Fibroblast of the aortic adventitia (primary cell): ENCODE measurements at regions not wholly inside any gene's neighbourhood (a gene's known extent, or its start where the extent isn't known, plus 50 kb on each side); places are given as distances from the start of the nearest gene placed in this dataset.
A peak's percentile ranks its signal among the peaks of the same experiment; 100 is the strongest.

Source experiments
- DNase-seq: peaks from one replicate; pipeline ENCODE4 v3.0.0-alpha.2; 2010; ENCODE audit warnings: low read depth
- H3K4me3 ChIP-seq: 2 replicates; pipeline ENCODE4 v1.5.1; 2011; ENCODE audit warnings: low read depth, mild to moderate bottlenecking, control low read depth, low read length, moderate library complexity
- TF ChIP-seq, protein P1 (sequence below): IDR thresholded peaks from 2 replicates; pipeline ENCODE4 v1.5.1; 2011; ENCODE audit warnings: mild to moderate bottlenecking, low read length, control low read depth, inconsistent platforms; ENCODE audit not compliant: insufficient read depth

DNA sequence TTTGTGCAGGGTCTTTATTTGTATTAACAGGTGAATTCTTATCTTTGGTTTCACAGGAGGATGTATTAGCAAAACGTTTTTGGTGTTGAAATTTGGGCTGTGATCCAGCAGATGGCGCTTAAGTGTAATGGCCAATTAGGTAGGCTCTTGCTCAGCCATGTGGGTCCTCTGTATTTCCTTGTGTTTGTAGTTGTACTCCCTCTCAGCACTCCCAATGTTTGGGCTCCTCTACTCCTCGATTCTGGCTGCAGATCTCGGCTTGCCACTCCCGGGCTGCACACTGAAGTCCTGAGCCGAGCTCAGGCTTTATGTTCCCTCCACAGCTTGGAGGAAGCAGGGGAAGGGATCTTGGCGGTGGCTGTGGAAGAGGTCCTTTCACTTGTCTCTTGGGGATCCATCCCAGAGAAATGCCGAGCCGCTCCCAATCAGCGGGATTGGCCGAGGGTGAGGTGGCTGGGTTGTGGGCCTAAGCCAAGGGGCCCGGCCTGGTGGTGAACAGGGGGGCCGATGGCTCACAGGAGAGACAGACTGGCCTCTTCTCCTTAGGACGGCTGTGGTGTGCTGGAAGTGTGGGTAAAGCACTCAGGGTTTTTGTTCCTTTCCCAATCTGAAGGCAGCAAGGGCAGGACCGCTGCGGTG, 133.7 kb downstream of the AEBP2 start:
- TF ChIP-seq, protein P1, sequence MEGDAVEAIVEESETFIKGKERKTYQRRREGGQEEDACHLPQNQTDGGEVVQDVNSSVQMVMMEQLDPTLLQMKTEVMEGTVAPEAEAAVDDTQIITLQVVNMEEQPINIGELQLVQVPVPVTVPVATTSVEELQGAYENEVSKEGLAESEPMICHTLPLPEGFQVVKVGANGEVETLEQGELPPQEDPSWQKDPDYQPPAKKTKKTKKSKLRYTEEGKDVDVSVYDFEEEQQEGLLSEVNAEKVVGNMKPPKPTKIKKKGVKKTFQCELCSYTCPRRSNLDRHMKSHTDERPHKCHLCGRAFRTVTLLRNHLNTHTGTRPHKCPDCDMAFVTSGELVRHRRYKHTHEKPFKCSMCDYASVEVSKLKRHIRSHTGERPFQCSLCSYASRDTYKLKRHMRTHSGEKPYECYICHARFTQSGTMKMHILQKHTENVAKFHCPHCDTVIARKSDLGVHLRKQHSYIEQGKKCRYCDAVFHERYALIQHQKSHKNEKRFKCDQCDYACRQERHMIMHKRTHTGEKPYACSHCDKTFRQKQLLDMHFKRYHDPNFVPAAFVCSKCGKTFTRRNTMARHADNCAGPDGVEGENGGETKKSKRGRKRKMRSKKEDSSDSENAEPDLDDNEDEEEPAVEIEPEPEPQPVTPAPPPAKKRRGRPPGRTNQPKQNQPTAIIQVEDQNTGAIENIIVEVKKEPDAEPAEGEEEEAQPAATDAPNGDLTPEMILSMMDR: peak; percentile 31
- H3K4me3 ChIP-seq: no peak overlapping the region
- peak; percentile 56 for DNase-seq

DNA sequence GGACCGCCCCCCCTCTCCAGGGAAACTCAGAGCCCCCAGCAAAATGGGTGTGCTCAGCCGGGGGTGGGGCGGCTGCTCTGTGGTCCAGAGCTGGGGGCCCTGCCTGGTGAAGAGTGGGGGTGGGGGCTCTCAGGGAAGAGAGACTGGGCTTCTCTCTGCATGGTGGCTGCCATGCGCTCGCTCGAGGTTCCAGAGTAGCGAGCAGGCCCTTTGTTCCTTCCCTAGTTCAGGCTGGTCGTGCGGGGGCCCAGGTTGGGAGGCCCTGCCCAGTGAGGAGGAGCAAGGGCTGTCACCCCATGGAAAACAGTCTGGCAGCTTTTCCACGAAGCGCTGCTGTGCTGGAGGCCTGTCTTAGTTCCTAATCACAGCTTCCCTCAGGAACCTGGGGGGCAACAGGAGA, 134.6 kb downstream of the AEBP2 start:
- H3K4me3 ChIP-seq: no peak overlapping the region
- TF ChIP-seq, protein P1: no peak
- DNase-seq: no peak

DNA sequence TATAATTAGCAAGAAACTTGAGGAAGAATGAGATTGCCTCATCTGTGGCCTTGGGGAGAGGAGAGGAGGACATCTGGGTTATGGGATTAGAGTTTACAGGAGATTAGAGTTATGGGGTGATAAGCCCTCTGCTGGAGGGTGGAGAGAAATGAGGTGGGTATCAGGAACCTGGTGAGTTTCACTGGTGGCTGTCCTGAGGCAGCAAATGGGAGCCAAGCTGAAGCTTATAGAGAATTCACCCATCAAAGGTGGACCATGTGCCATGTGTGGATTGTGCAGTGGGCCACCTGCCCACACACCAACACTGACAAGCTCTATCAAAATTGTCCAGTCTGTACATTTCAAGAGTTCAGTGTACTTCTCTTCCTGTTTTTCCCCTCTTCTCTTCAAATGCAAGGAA, 135.3 kb downstream of the AEBP2 start:
- no peak for DNase-seq
- TF ChIP-seq, protein P1: peak; percentile 19
- no peak overlapping the region for H3K4me3 ChIP-seq

DNA sequence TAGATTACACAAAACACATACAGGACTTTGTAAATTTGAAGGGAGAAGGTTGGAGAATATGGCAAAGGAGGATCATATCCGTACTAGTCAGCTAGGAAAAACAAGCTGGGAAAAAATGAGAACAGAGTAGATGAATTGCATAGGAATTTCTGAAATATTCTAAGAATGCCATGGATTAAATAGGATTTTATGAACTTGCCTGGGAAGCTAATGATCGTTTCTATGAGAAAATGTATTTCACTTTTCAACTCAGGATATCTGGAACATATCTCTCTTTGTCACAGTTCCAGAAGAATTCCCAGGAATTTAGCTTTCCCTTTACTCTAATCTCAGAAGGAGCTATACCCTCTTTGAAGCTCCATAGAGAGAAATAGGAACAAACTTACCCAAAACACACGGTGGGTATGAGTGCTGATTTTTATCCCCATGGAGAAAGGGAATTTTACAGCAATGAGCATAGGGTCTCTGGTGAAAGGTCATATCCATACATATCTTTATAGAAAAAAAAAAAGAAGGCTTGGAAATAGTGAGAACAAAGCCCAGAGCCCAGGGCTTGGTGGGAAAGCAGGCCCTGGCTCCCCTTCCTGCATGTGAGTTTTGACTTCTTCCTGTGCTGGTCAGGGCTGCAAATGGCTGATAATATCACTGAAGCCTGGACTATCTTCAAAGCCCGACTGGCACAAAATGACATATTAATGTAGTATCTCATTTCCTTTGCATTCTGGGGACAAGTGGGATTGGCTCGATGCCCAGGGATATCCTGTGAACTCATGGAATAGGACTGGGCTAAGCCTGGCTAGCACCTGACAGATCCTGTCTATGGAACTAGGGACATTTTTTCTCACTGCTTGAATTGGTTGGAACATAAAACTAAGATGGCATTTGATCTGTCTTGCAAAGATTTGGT, 136.3 kb downstream of the AEBP2 start:
- TF ChIP-seq, protein P1: no peak
- H3K4me3 ChIP-seq: no peak overlapping the region
- peak; percentile 75 for DNase-seq

DNA sequence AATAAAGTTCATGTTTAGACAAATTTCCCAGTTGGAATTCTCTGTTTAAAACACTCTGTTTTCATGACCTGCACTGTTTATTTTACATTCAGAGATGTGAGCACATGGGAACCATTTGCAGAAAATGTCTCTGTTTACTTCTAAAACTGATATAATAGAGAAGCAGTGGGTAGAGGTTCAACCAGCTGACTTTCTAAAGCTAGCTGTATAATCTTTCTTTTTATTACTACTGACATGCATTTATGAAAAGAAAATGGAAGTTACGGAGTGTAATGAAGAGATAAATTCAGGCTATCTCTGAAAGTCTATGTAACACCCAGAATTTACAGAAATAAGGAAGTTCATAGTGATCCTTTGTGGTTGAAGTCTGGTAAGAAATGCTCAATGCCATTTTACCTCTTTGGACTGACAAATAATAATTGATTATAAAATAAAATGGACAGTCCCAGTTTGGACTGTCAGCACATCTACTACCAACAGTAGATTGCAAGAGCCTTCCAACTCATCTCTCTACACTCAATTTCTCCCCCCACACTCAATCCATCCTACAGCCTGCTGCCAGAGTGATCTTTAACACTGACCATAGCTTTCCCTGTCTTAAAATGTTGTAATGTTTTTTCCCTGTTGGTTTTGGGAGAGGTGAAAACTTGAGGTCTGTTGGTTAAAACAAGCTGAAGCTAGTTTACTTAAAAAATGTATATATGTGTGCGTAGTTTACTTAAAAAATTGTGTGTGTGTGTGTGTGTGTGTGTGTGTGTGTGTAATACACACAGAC, 137.4 kb downstream of the AEBP2 start:
- TF ChIP-seq, protein P1: no peak
- no peak for DNase-seq

DNA sequence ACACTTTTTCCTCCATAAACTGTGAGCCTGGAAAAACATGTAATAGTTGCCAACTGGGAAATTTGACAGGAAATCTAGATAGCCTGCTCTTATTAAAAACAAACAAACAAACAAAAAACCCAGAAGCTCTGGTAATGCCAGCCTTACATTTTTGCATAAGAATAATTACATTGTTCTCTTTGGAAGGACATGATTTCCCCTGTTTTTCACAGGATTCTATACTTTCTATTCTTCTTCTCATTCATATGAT, 137.9 kb downstream of the AEBP2 start:
- no peak for DNase-seq
- TF ChIP-seq, protein P1: no peak
- no peak overlapping the region for H3K4me3 ChIP-seq

More for the DNA sequence above, 137.4 kb downstream of the AEBP2 start:
- H3K4me3 ChIP-seq: no peak overlapping the region
